Trophoblast cell (in vitro differentiated cells and primary cell): ENCODE measurements at regions not wholly inside any gene's neighbourhood (a gene's known extent, or its start where the extent isn't known, plus 50 kb on each side); places are given as distances from the start of the nearest gene placed in this dataset.
A peak's percentile ranks its signal among the peaks of the same experiment; 100 is the strongest.

Experiments
- DNase-seq, 2 donors: peaks; one replicate each; pipeline ENCODE4 v3.0.0-alpha.2; 2016
- H2AFZ ChIP-seq: 2 replicates; pipeline ENCODE4 v1.6.1; 2013; ENCODE audit warnings: low read length, moderate library complexity, mild to moderate bottlenecking; ENCODE audit not compliant: insufficient read depth, poor library complexity
- H2AK5ac ChIP-seq: 2 replicates; pipeline ENCODE4 v1.6.1; 2013; ENCODE audit warnings: mild to moderate bottlenecking, low read length
- H2BK120ac ChIP-seq: 2 replicates; pipeline ENCODE4 v1.6.1; 2013; ENCODE audit warnings: low read length, mild to moderate bottlenecking, moderate library complexity; ENCODE audit not compliant: insufficient read depth, poor library complexity
- H2BK12ac ChIP-seq: 2 replicates; pipeline ENCODE4 v1.6.1; 2013; ENCODE audit warnings: mild to moderate bottlenecking, low read length, moderate library complexity
- H2BK5ac ChIP-seq: 2 replicates; pipeline ENCODE4 v1.6.1; 2013; ENCODE audit warnings: low read length, low read depth, moderate library complexity, mild to moderate bottlenecking; ENCODE audit not compliant: poor library complexity
- H3K14ac ChIP-seq: 2 replicates; pipeline ENCODE4 v1.6.1; 2013; ENCODE audit warnings: mild to moderate bottlenecking, low read length
- H3K18ac ChIP-seq: 2 replicates; pipeline ENCODE4 v1.6.1; 2013; ENCODE audit warnings: mild to moderate bottlenecking, low read length
- H3K23ac ChIP-seq: 2 replicates; pipeline ENCODE4 v1.6.1; 2013; ENCODE audit warnings: low read length
- H3K27ac ChIP-seq: 2 replicates; pipeline ENCODE4 v1.5.1; 2013; ENCODE audit warnings: low read depth, mild to moderate bottlenecking, inconsistent platforms, low read length, moderate library complexity
- H3K27me3 ChIP-seq: 2 replicates; pipeline ENCODE4 v1.6.1; 2013; ENCODE audit warnings: inconsistent platforms, mild to moderate bottlenecking, low read length, moderate library complexity; ENCODE audit not compliant: insufficient read depth
- H3K36me3 ChIP-seq, 2 experiments: 1 replicate in 1 of 2; 2 replicates in 1 of 2; pipeline ENCODE4 v1.6.1; 2013; ENCODE audit warnings: low read length in 2 of 2, mild to moderate bottlenecking in 2 of 2, moderate library complexity in 1 of 2; ENCODE audit not compliant: insufficient read depth in 2 of 2, control insufficient read depth in 1 of 2
- H3K4ac ChIP-seq: 2 replicates; pipeline ENCODE4 v1.6.1; 2013; ENCODE audit warnings: low read depth, mild to moderate bottlenecking, low read length, moderate library complexity
- H3K4me1 ChIP-seq, 2 experiments: 1 replicate in 1 of 2; 2 replicates in 1 of 2; pipeline ENCODE4 v1.6.1; 2013; ENCODE audit warnings: low read length in 2 of 2, mild to moderate bottlenecking in 2 of 2, moderate library complexity in 1 of 2; ENCODE audit not compliant: insufficient read depth in 2 of 2, control insufficient read depth in 1 of 2
- H3K4me2 ChIP-seq: 2 replicates; pipeline ENCODE4 v1.6.1; 2013; ENCODE audit warnings: inconsistent platforms, mild to moderate bottlenecking, low read length, moderate library complexity
- H3K4me3 ChIP-seq: 2 replicates; pipeline ENCODE4 v1.5.1; 2013; ENCODE audit warnings: mild to moderate bottlenecking, low read depth, low read length, inconsistent platforms
- H3K79me1 ChIP-seq: one replicate; pipeline ENCODE4 v1.6.1; 2013; ENCODE audit warnings: low read length
- H3K79me2 ChIP-seq: 2 replicates; pipeline ENCODE4 v1.6.1; 2013; ENCODE audit warnings: low read length, mild to moderate bottlenecking; ENCODE audit not compliant: control insufficient read depth, insufficient read depth, poor library complexity
- H3K9ac ChIP-seq: 2 replicates; pipeline ENCODE4 v1.6.1; 2013; ENCODE audit warnings: mild to moderate bottlenecking, low read length
- H3K9me3 ChIP-seq: 2 replicates; pipeline ENCODE4 v1.6.1; 2013; ENCODE audit warnings: low read depth, mild to moderate bottlenecking, control low read depth, inconsistent platforms, low read length; ENCODE audit not compliant: insufficient read depth
- H4K12ac ChIP-seq: 2 replicates; pipeline ENCODE4 v1.6.1; 2013; ENCODE audit warnings: low read depth, mild to moderate bottlenecking, low read length, moderate library complexity
- H4K8ac ChIP-seq: 2 replicates; pipeline ENCODE4 v1.6.1; 2013; ENCODE audit warnings: low read depth, mild to moderate bottlenecking, low read length, moderate library complexity
- H4K91ac ChIP-seq: one replicate; pipeline ENCODE4 v1.6.1; 2013; ENCODE audit warnings: low read depth, mild to moderate bottlenecking, low read length, moderate library complexity
- WGBS: extraction: QIAGEN DNeasy Blood & Tissue Kit; methylation state at CpG from one replicate; pipeline ENCODE4 v1.1.7; 2013; ENCODE audit warnings: missing lambda C conversion rate; ENCODE audit not compliant: insufficient read length, insufficient coverage; ENCODE audit errors: extremely low coverage; 5-methylcytosine and 5-hydroxymethylcytosine counted together

- Histone ChIP-seq H3K27ac (no peak overlapping the region), H3K4me3 (no peak overlapping the region), H3K36me3 (no peaks in the 10 kb centered on the region), H3K27me3 (no peaks in the 10 kb centered on the region), H3K4me1 (no peaks in the 10 kb centered on the region), H3K9ac (no peak overlapping the region), H4K12ac (no peak overlapping the region), H2AFZ (no peak overlapping the region), H4K91ac (no peak overlapping the region), H3K4me2 (no peak overlapping the region), H3K23ac (no peak overlapping the region), H3K79me1 (no peaks in the 10 kb centered on the region), H3K14ac (no peak overlapping the region), H3K18ac (no peak overlapping the region), H2BK120ac (no peak overlapping the region), H2AK5ac (no peak overlapping the region), H4K8ac (no peak overlapping the region), H3K9me3 (no peaks in the 10 kb centered on the region), H2BK12ac (no peak overlapping the region), H2BK5ac (no peak overlapping the region), H3K4ac (no peak overlapping the region), H3K79me2 (no peaks in the 10 kb centered on the region)
- DNase-seq, result peak; percentile 87 to 94
- no CpG with 5 or more reads among the region's 1 CpG for WGBS
These were observed 169.8 kb upstream of the ROBO1 start for GRCh38 chr3:79937567-79937966.

GRCh38 chr3:79930196-79930595 is 162.4 kb upstream of the ROBO1 start:
- Histone ChIP-seq H3K9ac (no peak overlapping the region), H3K36me3 (no peaks in the 10 kb centered on the region), H3K27ac (no peak overlapping the region), H3K9me3 (peaks cover 6% of the 10 kb centered on the region), H3K18ac (no peak overlapping the region), H4K12ac (no peak overlapping the region), H3K79me1 (no peaks in the 10 kb centered on the region), H2AK5ac (no peak overlapping the region), H2BK120ac (no peak overlapping the region), H3K4ac (no peak overlapping the region), H3K23ac (no peak overlapping the region), H4K8ac (no peak overlapping the region), H2BK12ac (no peak overlapping the region), H2BK5ac (no peak overlapping the region), H4K91ac (no peak overlapping the region), H3K14ac (no peak overlapping the region), H3K79me2 (no peaks in the 10 kb centered on the region), H3K4me1 (no peaks in the 10 kb centered on the region), H3K4me3 (peak overlapping the region; percentile 56), H3K27me3 (no peaks in the 10 kb centered on the region), H3K4me2 (no peak overlapping the region), H2AFZ (no peak overlapping the region)
- WGBS, result no CpG with 5 or more reads among the region's 8 CpGs
- no peak for DNase-seq

GRCh38 chr3:79928687-79929408 is 161.1 kb upstream of the ROBO1 start:
- no peaks in the 10 kb centered on the region for H3K36me3 ChIP-seq
- no peak overlapping the region for H3K4me3 ChIP-seq
- H3K79me1 ChIP-seq, result no peaks in the 10 kb centered on the region
- no peak overlapping the region for H2AFZ ChIP-seq
- no peak overlapping the region for H3K18ac ChIP-seq
- no peak overlapping the region for H4K8ac ChIP-seq
- no peak overlapping the region for H4K91ac ChIP-seq
- no peak overlapping the region for H3K27ac ChIP-seq
- H2BK5ac ChIP-seq, result no peak overlapping the region
- H2BK12ac ChIP-seq, result no peak overlapping the region
- no peak overlapping the region for H4K12ac ChIP-seq
- no peak overlapping the region for H2BK120ac ChIP-seq
- no peak overlapping the region for H3K9ac ChIP-seq
- no CpG with 5 or more reads among the region's 4 CpGs for WGBS
- H3K4me2 ChIP-seq, result no peak overlapping the region
- H2AK5ac ChIP-seq, result no peak overlapping the region
- no peak overlapping the region for H3K4ac ChIP-seq
- H3K4me1 ChIP-seq, result no peaks in the 10 kb centered on the region
- no peak for DNase-seq
- H3K27me3 ChIP-seq, result no peaks in the 10 kb centered on the region
- H3K14ac ChIP-seq, result no peak overlapping the region
- H3K9me3 ChIP-seq, result peaks cover 6% of the 10 kb centered on the region
- no peaks in the 10 kb centered on the region for H3K79me2 ChIP-seq
- no peak overlapping the region for H3K23ac ChIP-seq

- H2BK12ac ChIP-seq, result no peak overlapping the region
- H4K8ac ChIP-seq, result no peak overlapping the region
- no peak overlapping the region for H2BK120ac ChIP-seq
- no peak overlapping the region for H3K27ac ChIP-seq
- H3K14ac ChIP-seq, result no peak overlapping the region
- H3K4me3 ChIP-seq, result no peak overlapping the region
- no peaks in the 10 kb centered on the region for H3K27me3 ChIP-seq
- no peak overlapping the region for H4K91ac ChIP-seq
- DNase-seq, result no peak
- no peaks in the 10 kb centered on the region for H3K79me2 ChIP-seq
- H3K9ac ChIP-seq, result no peak overlapping the region
- no peak overlapping the region for H3K4ac ChIP-seq
- H4K12ac ChIP-seq, result no peak overlapping the region
- no peaks in the 10 kb centered on the region for H3K4me1 ChIP-seq
- WGBS, result no CpG with 5 or more reads among the region's 3 CpGs
- no peak overlapping the region for H3K18ac ChIP-seq
- H3K23ac ChIP-seq, result no peak overlapping the region
- no peak overlapping the region for H3K4me2 ChIP-seq
- H3K9me3 ChIP-seq, result peaks cover 6% of the 10 kb centered on the region
- no peaks in the 10 kb centered on the region for H3K36me3 ChIP-seq
- H2AFZ ChIP-seq, result no peak overlapping the region
- H2BK5ac ChIP-seq, result no peak overlapping the region
- H3K79me1 ChIP-seq, result no peaks in the 10 kb centered on the region
- H2AK5ac ChIP-seq, result no peak overlapping the region
These were observed 158.7 kb upstream of the ROBO1 start for GRCh38 chr3:79926522-79926921.
